ENCODE measurements at regions not wholly inside any gene's neighbourhood (a gene's known extent, or its start where the extent isn't known, plus 50 kb on each side); places are given as distances from the start of the nearest gene placed in this dataset.

DNA sequence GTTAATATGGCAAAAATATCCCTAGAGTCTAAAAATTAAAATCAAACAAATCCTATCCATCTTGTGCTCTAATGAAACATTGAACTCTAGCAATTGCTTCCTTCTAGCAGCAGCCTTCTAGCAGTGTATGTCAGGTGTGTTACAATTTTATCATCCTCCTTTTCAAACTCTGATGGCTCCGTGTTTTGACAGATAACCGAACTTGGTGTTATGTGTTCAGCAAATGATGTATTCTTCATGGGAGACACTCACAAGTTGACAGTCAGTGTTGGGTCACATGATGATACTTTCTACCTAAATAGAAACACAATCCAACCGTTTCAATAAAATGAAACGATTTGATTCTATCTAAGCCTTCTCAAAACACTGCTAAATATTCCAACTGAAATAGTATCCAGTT lies 525.3 kb upstream of the NOVA1 start:
- CTCF ChIA-PET: no interaction called here
- TF ChIP-seq NFE2L2 (IDR thresholded peaks at IDR 0.05; ENCODE audit: low read depth, low read length) (no peak), RAD21 (IDR thresholded peaks at IDR 0.05; ENCODE audit: low read length) (no peak), MXI1 (IDR thresholded peaks at IDR 0.05; ENCODE audit: borderline replicate concordance, low read depth, low read length) (no peak), FOS (IDR thresholded peaks at IDR 0.05; ENCODE audit: low read depth, low read length) (no peak), SMC3 (IDR thresholded peaks at IDR 0.05; ENCODE audit: low read depth, low read length) (no peak), CEBPB (IDR thresholded peaks at IDR 0.05; ENCODE audit: low read depth, low read length) (no peak), RCOR1 (IDR thresholded peaks at IDR 0.05; ENCODE audit: insufficient replicate concordance, low read length) (no peak), MAFK (IDR thresholded peaks at IDR 0.05; ENCODE audit: low read depth, low read length) (no peak)
- H2BK15ac ChIP-seq (ENCODE audit: low read depth, low read length): no peak overlapping the region
- no peak for DNase-seq
- H3K4me3 ChIP-seq (ENCODE audit: insufficient read depth, low read depth, low read length): no peak overlapping the region
- H3K23ac ChIP-seq (ENCODE audit: low read depth, low read length): no peak overlapping the region
- in situ Hi-C loops (cut with MboI; ENCODE audit: low sequenced_read_pairs): no loop called here
- intact Hi-C loops (cut with micrococcal nuclease): no loop called here
- H3K14ac ChIP-seq (replicated peaks; ENCODE audit: low read depth, low read length): no peak overlapping the region
- H2AK9ac ChIP-seq (replicated peaks; ENCODE audit: low read depth, low read length, poor library complexity): no peak overlapping the region
- no peak overlapping the region for H3K9ac ChIP-seq (ENCODE audit: low read depth, low read length)
- POLR2A ChIA-PET (ENCODE audit: unreplicated experiment): no interaction called here
- peaks cover 9% of the 10 kb centered on the region; the same call in 1 of the 2 replicates for H3K9me3 ChIP-seq (ENCODE audit: control insufficient read depth, insufficient read depth, low read length)
- H4K20me1 ChIP-seq (ENCODE audit: insufficient read depth, low read length): no peaks in the 10 kb centered on the region
- no peak overlapping the region for H2AK5ac ChIP-seq (ENCODE audit: low read depth, low read length)
- H3K18ac ChIP-seq (ENCODE audit: low read depth, low read length): no peak overlapping the region
- H3K4me2 ChIP-seq (ENCODE audit: low read depth, low read length): no peak overlapping the region
- no peak overlapping the region for H3K4ac ChIP-seq (ENCODE audit: low read depth, low read length)
- H2BK20ac ChIP-seq (ENCODE audit: low read depth, low read length): no peak overlapping the region
- no peaks in the 10 kb centered on the region for H3K4me1 ChIP-seq (ENCODE audit: control insufficient read depth, insufficient read depth, low read length)
- no peaks in the 10 kb centered on the region for H3K36me3 ChIP-seq (ENCODE audit: control insufficient read depth, insufficient read depth, low read length)
- H2BK120ac ChIP-seq (ENCODE audit: low read depth, low read length): no peak overlapping the region
- dilution Hi-C loops (cut with HindIII; ENCODE audit: low sequenced_read_pairs, unreplicated experiment): no loop called here
- H3K27me3 ChIP-seq (ENCODE audit: control insufficient read depth, insufficient read depth, low read length): no peaks in the 10 kb centered on the region
- WGBS, 2 experiments (ENCODE audit: extremely low coverage in 2 of 2, insufficient read length in 1 of 2): 0% methylated on average over 1 of the region's 4 CpGs; no CpG with 5 or more reads in 1 of the 2 experiments
- H3K9me1 ChIP-seq (ENCODE audit: insufficient read depth, low read length): no peaks in the 10 kb centered on the region
- H4K5ac ChIP-seq (ENCODE audit: low read depth, low read length): no peak overlapping the region
- H3K56ac ChIP-seq (ENCODE audit: extremely low read depth, insufficient read depth, low read length): no peak overlapping the region
- H3K27ac ChIP-seq (ENCODE audit: insufficient read depth, low read length): no peak overlapping the region
- no peak overlapping the region for H4K8ac ChIP-seq (ENCODE audit: low read depth in 2 of 2, low read length in 2 of 2)
- H3K79me1 ChIP-seq (ENCODE audit: low read depth in 1 of 2, low read length in 2 of 2): no peaks in the 10 kb centered on the region
- H2AFZ ChIP-seq (replicated peaks; ENCODE audit: low read length, poor library complexity): no peak overlapping the region
- BruUV-seq (replicated peaks): no TSS peak
- H4K91ac ChIP-seq (ENCODE audit: insufficient read depth, low read depth, low read length): no peak overlapping the region
- H2BK5ac ChIP-seq (ENCODE audit: low read depth, low read length, poor library complexity, severe bottlenecking): no peak overlapping the region
- no peak for ATAC-seq (ENCODE audit: low read depth)

Measured in IMR-90 (cell line).